ENCODE measurements at regions not wholly inside any gene's neighbourhood (a gene's known extent, or its start where the extent isn't known, plus 50 kb on each side); places are given as distances from the start of the nearest gene placed in this dataset.
A peak's percentile ranks its signal among the peaks of the same experiment; 100 is the strongest.
"Not testable (repeated sequence)": the region's sequence is repeated elsewhere in the genome, so short reads cannot be mapped to it uniquely, and the experiment has no call there.

GRCh38 chr2:87956613-87957012, 59.7 kb downstream of the RNU2-63P start:
- DNase-seq (ENCODE audit: low spot score), result not testable (repeated sequence)

GRCh38 chr2:87949008-87949407, 67.3 kb downstream of the RNU2-63P start:
- DNase-seq (ENCODE audit: low spot score), result not testable (repeated sequence)

- DNase-seq (ENCODE audit: low spot score), result not testable (repeated sequence)
Measured at GRCh38 chr2:87946644-87947370, 69.5 kb downstream of the RNU2-63P start.

GRCh38 chr2:87939299-87939698, 77.0 kb downstream of the RNU2-63P start:
- DNase-seq (ENCODE audit: low spot score), result not testable (repeated sequence)

GRCh38 chr2:87919023-87919665, 93.5 kb upstream of the RGPD2 start:
- DNase-seq (ENCODE audit: low spot score), result not testable (repeated sequence)

GRCh38 chr2:87917194-87917593, 91.6 kb upstream of the RGPD2 start:
- not testable (repeated sequence) for DNase-seq (ENCODE audit: low spot score)

- DNase-seq (ENCODE audit: low spot score), result not testable (repeated sequence)
Measured at GRCh38 chr2:87910848-87911247, 85.3 kb upstream of the RGPD2 start.

GRCh38 chr2:87909042-87909441, 83.4 kb upstream of the RGPD2 start:
- DNase-seq (ENCODE audit: low spot score), result peak; percentile 53

GRCh38 chr2:87907556-87908099, 82.0 kb upstream of the RGPD2 start:
- not testable (repeated sequence) for DNase-seq (ENCODE audit: low spot score)

- not testable (repeated sequence) for DNase-seq (ENCODE audit: low spot score)
Measured at GRCh38 chr2:87903242-87904114, 77.9 kb upstream of the RGPD2 start.

- not testable (repeated sequence) for DNase-seq (ENCODE audit: low spot score)
Measured at GRCh38 chr2:87883659-87884058, 58.1 kb upstream of the RGPD2 start.
